Choroid plexus epithelial cell (primary cell): ENCODE measurements at regions not wholly inside any gene's neighbourhood (a gene's known extent, or its start where the extent isn't known, plus 50 kb on each side); places are given as distances from the start of the nearest gene placed in this dataset.
A peak's percentile ranks its signal among the peaks of the same experiment; 100 is the strongest.
"Not testable (repeated sequence)": the region's sequence is repeated elsewhere in the genome, so short reads cannot be mapped to it uniquely, and the experiment has no call there.

ENCODE experiments used
- DNase-seq: peaks from one replicate; pipeline ENCODE4 v3.0.0-alpha.2; 2010; ENCODE audit warnings: low read depth
- H3K4me3 ChIP-seq: 2 replicates; pipeline ENCODE4 v1.5.1; 2011; ENCODE audit warnings: low read depth, mild to moderate bottlenecking, control low read depth, low read length, moderate library complexity
- CTCF ChIP-seq: conservative IDR thresholded peaks from 2 replicates; pipeline ENCODE4 v1.5.1; 2011; ENCODE audit warnings: low read depth, mild to moderate bottlenecking, control low read depth, inconsistent platforms, low read length, moderate library complexity

DNA sequence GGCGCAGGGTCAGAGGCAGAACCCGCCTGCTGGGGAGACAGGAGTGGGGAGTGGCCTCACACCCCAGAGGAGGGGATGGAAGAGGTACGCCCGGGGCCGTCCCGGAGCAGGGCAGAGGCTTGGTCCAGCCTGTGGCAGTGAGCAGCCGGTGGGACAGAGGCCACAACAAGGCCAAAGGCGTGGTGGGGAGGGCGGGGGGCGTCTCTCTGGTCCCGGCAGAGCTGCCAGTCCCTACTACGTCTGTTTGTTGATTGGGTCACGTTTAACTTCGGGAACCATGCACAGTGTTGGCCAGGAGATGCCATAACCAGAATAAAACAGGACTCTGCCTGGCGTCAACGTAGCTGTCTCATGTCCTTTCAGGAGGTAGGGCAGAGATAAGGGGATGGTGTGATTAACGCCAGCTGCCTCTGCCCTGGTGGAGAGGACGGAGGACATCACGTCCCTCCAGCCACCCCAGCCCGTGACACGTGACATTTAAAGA is 192.8 kb downstream of the BANP start:
- DNase-seq, result no peak
- no peak overlapping the region for H3K4me3 ChIP-seq
- TF ChIP-seq CTCF, result no peak

DNA sequence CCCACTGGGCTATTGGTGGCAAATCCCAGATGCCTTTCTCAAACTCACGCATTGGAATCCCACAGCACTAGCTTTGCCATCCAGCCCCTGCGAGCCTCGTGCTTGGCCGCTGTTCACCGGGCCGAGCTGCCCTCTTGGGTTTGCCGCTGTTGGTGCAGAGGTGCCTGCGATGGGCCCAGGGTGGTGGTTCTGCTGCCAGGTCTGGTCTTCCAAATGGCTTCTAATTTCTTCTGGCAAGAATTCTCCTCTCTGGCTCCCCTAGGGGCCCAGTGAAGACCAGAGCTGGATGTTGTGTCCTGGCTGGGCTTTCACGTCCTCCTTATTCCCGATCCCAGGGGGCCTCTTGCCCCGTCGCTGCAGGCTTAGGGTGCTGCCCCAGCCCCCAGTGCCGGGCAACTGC is 194.1 kb downstream of the BANP start:
- not testable (repeated sequence) for H3K4me3 ChIP-seq
- DNase-seq, result peak; percentile 17
- peak; percentile 44 for TF ChIP-seq CTCF

- not testable (repeated sequence) for DNase-seq, H3K4me3 ChIP-seq
Observed at GRCh38 chr16:88145824-88146405, 194.7 kb downstream of the BANP start.

DNA sequence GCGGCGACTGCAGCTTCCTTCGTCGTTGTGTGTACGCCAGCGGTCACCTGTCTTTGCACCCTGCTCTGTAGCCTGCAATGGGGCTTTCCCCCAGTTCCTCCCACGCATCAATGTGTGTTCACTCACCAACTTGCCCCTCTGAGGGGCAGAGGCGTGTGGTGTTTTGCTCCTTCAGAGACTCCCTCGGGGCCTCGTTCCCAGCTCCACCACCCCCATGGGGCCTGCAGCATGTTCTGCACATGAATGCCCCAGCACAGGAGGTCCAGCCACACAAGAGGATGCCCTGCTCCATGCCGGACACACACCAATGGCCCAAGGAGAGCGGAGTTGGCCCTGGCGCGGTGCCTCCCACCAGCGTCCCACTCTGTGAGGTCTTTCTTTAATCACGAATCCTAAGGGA is 196.8 kb downstream of the BANP start:
- H3K4me3 ChIP-seq, DNase-seq: not testable (repeated sequence)

DNA sequence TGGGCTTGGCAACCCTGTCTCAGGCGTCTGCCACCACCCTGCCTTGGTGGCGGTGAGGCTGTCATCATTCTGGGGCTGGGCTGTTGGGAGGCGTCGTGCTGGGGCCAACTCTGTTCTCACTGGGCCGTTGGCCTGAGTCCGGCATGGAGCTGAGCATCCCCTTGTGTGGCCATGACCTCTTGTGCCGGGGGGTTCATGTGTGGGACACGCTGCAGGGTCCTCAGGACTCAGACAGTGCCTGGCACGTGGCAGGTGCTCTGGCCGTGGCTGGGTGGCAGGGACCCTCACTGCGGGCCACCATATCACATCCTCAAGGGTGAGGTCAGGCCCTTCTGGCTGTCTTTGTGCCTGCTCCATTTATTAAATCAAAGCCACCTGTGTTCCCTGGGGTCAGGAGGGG is 197.4 kb downstream of the BANP start:
- DNase-seq, H3K4me3 ChIP-seq: not testable (repeated sequence)

- H3K4me3 ChIP-seq, DNase-seq: not testable (repeated sequence)
Observed at GRCh38 chr16:88149158-88149603, 197.9 kb downstream of the BANP start.

DNA sequence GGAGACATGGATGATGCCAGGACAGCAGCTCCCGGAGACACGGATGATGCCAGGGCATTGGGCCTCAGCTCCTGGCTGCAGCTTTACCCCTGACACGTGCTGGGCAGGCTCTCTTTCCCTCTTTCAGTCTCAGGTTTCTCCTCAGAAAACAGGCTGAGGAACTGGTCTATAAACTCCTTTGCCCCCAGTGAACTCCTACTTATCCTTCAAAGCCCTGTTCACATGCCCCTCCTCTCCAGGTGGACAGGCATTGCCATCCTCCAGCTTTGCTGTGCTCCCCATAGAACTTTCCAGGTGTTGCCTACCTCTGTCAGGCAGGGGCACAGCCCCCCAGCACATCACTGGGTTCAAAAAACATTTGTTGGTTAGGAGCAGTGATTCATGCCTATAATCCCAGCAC is 198.4 kb downstream of the BANP start:
- not testable (repeated sequence) for DNase-seq

DNA sequence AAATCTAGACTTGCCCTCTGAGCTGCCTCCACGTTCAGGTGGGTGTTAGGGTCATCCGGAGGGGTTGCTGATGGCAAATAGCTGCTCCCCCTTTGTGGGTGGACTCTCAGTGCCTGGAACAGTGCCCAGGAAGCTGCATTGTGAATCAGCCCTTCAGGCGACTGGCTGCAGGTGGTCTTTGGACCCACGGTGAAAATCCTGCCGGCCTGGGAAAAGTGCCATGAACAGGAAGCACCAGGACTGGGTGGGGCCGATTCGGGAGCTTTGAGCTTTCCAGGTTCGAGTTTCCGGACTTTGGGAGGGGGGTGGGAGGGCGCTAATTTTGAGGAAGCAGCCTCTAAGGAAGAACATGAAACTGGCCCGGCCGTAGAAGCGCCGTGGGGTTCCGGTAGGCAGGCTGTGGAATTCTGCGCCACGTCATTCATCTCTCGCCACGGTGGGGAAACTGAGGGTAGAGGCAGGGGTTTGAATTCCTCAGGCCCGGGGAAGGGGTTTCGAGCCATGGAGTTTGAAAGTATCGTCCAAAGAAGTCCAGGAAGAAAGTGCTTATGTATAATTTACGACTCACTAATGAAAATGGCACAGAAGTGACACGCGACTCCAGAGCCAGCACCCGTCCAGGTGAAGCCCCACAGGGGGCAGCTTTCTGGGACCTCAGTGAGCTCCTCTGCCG is 199.4 kb downstream of the BANP start:
- not testable (repeated sequence) for DNase-seq

More for the DNA sequence above, 198.4 kb downstream of the BANP start:
- not testable (repeated sequence) for H3K4me3 ChIP-seq

DNA sequence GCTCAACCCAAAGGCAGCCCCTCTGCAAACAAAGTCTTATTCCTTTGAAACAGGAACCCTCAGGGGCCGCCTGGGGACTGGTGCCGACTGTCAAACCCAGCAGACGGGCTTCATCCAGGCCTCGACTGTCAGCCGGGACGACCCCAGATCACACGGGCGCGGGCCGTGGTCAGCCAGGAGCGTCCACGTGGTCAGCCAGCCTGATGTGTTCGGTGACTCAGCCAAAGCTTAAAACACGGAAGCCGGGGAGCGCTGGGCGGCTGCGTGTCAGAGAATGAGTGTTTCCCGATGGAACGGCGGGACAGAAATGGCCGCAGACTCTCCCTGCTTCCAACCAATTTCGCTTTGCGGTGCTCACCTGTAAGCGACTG is 199.9 kb downstream of the BANP start:
- DNase-seq, result not testable (repeated sequence)

More for the DNA sequence above, 199.4 kb downstream of the BANP start:
- not testable (repeated sequence) for H3K4me3 ChIP-seq

GRCh38 chr16:88151859-88152843 is 200.9 kb downstream of the BANP start:
- not testable (repeated sequence) for DNase-seq, H3K4me3 ChIP-seq

More for the DNA sequence above, 199.9 kb downstream of the BANP start:
- not testable (repeated sequence) for H3K4me3 ChIP-seq

DNA sequence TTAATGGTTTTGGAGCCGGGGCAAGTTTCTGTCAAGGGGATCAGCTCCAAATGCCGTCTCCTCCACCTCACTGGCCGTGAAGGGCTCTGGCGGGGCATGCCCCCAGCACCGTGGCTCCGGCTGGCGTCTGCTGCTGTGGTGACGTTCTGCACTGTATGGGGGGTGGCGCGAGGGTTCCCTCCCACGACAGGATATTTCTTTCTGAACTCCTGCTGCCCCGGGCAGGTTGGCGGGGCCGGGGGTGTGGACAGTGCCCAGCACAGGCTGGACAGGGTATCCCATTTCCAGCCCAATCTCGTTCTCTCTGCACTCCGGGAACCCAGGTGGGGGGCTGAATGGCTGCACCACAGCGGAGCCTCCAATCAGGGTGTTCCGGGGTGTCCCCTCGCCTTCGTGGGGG is 201.6 kb downstream of the BANP start:
- DNase-seq, H3K4me3 ChIP-seq: not testable (repeated sequence)
